ENCODE measurements at regions not wholly inside any gene's neighbourhood (a gene's known extent, or its start where the extent isn't known, plus 50 kb on each side); places are given as distances from the start of the nearest gene placed in this dataset.
A peak's percentile ranks its signal among the peaks of the same experiment; 100 is the strongest.
"Not testable (repeated sequence)": the region's sequence is repeated elsewhere in the genome, so short reads cannot be mapped to it uniquely, and the experiment has no call there.

- DNase-seq (ENCODE audit: low spot score): no peak
Observed at GRCh38 chr14:45619831-45620230, 366.8 kb upstream of the MIS18BP1 start.

GRCh38 chr14:45610318-45610717, 357.3 kb upstream of the MIS18BP1 start:
- peak; percentile 16 for DNase-seq (ENCODE audit: low spot score)

- DNase-seq (ENCODE audit: low spot score): no peak
Observed at GRCh38 chr14:45587142-45587541, 334.1 kb upstream of the MIS18BP1 start.

- DNase-seq (ENCODE audit: low spot score): no peak
Observed at GRCh38 chr14:45559626-45560025, 306.6 kb upstream of the MIS18BP1 start.

GRCh38 chr14:45558183-45558582, 305.2 kb upstream of the MIS18BP1 start:
- DNase-seq (ENCODE audit: low spot score): no peak

- DNase-seq (ENCODE audit: low spot score): no peak
Observed at GRCh38 chr14:45553981-45554380, 301.0 kb upstream of the MIS18BP1 start.

GRCh38 chr14:45551240-45551820, 298.3 kb upstream of the MIS18BP1 start:
- not testable (repeated sequence) for DNase-seq (ENCODE audit: low spot score)

- no peak for DNase-seq (ENCODE audit: low spot score)
Observed at GRCh38 chr14:45531022-45531421, 278.0 kb upstream of the MIS18BP1 start.

GRCh38 chr14:45526715-45527549, 273.9 kb upstream of the MIS18BP1 start:
- DNase-seq (ENCODE audit: low spot score): peak; percentile 16

- DNase-seq (ENCODE audit: low spot score): no peak
Observed at GRCh38 chr14:45519766-45520165, 266.8 kb upstream of the MIS18BP1 start.

GRCh38 chr14:45492876-45493275, 239.9 kb upstream of the MIS18BP1 start:
- DNase-seq (ENCODE audit: low spot score): no peak

GRCh38 chr14:45491914-45492313, 238.9 kb upstream of the MIS18BP1 start:
- DNase-seq (ENCODE audit: low spot score): no peak

GRCh38 chr14:45486599-45486998, 233.6 kb upstream of the MIS18BP1 start:
- DNase-seq (ENCODE audit: low spot score): no peak

GRCh38 chr14:45467023-45467422, 214.0 kb upstream of the MIS18BP1 start:
- DNase-seq (ENCODE audit: low spot score): no peak

- DNase-seq (ENCODE audit: low spot score): no peak
Observed at GRCh38 chr14:45434221-45434620, 181.2 kb upstream of the MIS18BP1 start.

- DNase-seq (ENCODE audit: low spot score): peak; percentile 20
Observed at GRCh38 chr14:45426685-45427282, 173.8 kb upstream of the MIS18BP1 start.

- no peak for DNase-seq (ENCODE audit: low spot score)
Observed at GRCh38 chr14:45406942-45407341, 153.9 kb upstream of the MIS18BP1 start.

- DNase-seq (ENCODE audit: low spot score): no peak
Observed at GRCh38 chr14:45400950-45401640, 148.1 kb upstream of the MIS18BP1 start.

GRCh38 chr14:45400509-45400908, 147.5 kb upstream of the MIS18BP1 start:
- DNase-seq (ENCODE audit: low spot score): no peak

- no peak for DNase-seq (ENCODE audit: low spot score)
Observed at GRCh38 chr14:45381091-45381490, 128.1 kb upstream of the MIS18BP1 start.

- no peak for DNase-seq (ENCODE audit: low spot score)
Observed at GRCh38 chr14:45377166-45377565, 124.2 kb upstream of the MIS18BP1 start.

GRCh38 chr14:45373877-45374276, 120.9 kb upstream of the MIS18BP1 start:
- DNase-seq (ENCODE audit: low spot score): no peak
